Neuron (in vitro differentiated cells): ENCODE measurements at regions not wholly inside any gene's neighbourhood (a gene's known extent, or its start where the extent isn't known, plus 50 kb on each side); places are given as distances from the start of the nearest gene placed in this dataset.

ENCODE experiments used
- H2AFZ ChIP-seq: one replicate; pipeline ENCODE4 v1.6.1; 2013; ENCODE audit warnings: low read depth, mild to moderate bottlenecking, inconsistent platforms, low read length, moderate library complexity
- H3K27me3 ChIP-seq: one replicate; pipeline ENCODE4 v1.6.1; 2013; ENCODE audit warnings: low read length; ENCODE audit not compliant: insufficient read depth
- H3K36me3 ChIP-seq: one replicate; pipeline ENCODE4 v1.6.1; 2013; ENCODE audit warnings: low read length; ENCODE audit not compliant: insufficient read depth
- H3K4me1 ChIP-seq: one replicate; pipeline ENCODE4 v1.6.1; 2013; ENCODE audit warnings: low read length; ENCODE audit not compliant: insufficient read depth
- H3K4me3 ChIP-seq: 2 replicates; pipeline ENCODE4 v1.5.1; 2013; ENCODE audit warnings: mild to moderate bottlenecking, low read length, moderate library complexity
- H3K9me3 ChIP-seq: one replicate; pipeline ENCODE4 v1.6.1; 2013; ENCODE audit warnings: low read length

DNA sequence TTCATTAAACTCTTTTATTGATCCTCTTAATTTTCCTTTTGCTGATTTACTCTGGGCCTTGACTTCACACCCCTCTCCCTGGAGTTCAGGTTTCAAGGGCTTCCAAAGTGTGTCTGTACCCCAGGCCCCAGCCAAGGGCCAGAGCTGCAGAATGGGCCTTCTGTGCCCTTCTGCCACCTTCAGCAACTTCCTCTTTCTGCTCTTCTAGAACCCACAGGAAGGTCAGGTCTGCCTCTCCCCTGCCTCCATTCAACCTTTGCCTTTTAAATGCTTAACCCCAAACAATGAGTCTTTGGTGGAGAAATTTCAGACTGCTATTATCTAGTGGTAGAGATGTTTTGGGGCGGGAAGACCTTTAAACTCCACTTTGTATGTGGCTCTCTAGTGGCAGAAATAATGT lies 63.1 kb downstream of the TSN start:
- no peaks in the 10 kb centered on the region for H3K27me3 ChIP-seq
- H2AFZ ChIP-seq: no peak overlapping the region
- H3K36me3 ChIP-seq: no peaks in the 10 kb centered on the region
- no peaks in the 10 kb centered on the region for H3K4me1 ChIP-seq
- no peaks in the 10 kb centered on the region for H3K9me3 ChIP-seq
- H3K4me3 ChIP-seq: no peak overlapping the region

DNA sequence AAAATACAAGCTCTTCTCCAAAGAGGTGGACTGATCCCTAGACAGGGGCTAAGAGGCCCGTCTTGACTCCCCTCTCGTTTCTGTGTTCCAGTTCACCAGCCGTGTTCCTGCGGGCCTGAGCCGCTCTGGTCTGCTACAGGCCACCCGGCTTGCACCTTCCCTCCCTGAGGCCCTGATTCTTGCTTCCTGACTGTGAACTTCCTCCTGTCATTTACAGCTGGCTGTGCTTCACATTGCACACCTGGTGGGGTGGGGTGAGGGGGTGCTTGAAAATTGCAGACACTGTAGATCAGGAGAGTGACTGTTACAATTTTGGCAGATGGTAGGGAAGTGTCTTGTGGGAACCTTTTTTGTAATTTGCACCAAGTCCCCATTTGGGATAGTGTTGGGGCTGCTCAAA lies 64.4 kb downstream of the TSN start:
- Histone ChIP-seq H3K4me1 (no peaks in the 10 kb centered on the region), H3K9me3 (no peaks in the 10 kb centered on the region), H3K36me3 (no peaks in the 10 kb centered on the region), H3K4me3 (no peak overlapping the region), H2AFZ (no peak overlapping the region), H3K27me3 (no peaks in the 10 kb centered on the region)

DNA sequence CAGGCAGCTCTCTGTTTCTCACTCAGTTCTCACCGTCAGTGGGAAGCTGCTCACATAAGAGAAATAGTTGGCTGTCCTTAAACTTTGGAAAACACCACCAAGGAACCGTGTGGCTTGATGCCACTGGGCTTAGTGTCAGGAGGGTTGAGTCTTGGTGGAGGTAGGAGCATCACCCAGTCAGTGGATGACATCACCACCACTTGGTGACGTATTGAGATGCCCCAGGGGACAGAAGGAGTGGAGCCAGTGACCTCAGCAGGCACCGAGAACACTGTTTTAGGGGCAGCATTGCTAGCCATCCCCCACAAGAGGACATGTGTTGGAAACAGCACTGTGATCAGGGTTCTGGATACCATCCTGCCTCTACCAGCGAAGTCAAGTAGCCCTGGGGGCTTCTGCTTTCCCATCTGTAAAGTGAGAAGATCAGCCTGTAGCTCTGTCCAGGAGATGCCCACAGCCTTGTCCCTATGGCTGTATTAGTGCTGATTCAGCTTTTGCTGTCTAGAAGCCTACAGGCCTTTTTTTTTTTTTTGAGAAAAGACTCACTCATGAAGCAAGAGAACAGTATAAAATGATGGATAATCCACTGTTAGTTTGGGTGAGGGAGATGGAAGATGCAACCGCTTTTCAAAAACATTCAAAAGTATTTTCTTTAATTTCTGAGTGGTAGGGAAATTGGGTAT lies 66.2 kb downstream of the TSN start:
- H3K36me3 ChIP-seq: no peaks in the 10 kb centered on the region
- H3K4me1 ChIP-seq: no peaks in the 10 kb centered on the region
- no peaks in the 10 kb centered on the region for H3K9me3 ChIP-seq
- no peak overlapping the region for H2AFZ ChIP-seq
- no peak overlapping the region for H3K4me3 ChIP-seq
- H3K27me3 ChIP-seq: no peaks in the 10 kb centered on the region

DNA sequence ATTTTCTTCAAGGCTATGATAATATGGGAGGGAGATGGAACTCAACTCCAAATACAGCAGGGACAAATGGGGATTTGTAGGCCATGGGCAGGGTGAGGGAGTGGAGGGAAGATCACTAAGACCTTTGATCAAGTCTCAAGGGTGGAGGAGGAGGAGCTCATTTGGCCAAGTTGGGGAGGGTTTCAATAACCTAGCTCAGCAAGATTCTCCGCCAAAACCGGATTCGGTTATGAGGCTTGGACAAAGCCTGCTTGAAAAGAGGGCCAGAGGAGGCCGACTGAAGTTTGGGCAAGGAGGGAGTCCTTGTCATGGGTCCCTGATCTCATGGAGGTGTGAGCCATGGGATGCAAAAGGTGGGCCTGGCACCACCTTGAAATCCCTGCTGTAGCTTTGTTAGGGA lies 68.8 kb downstream of the TSN start:
- H3K9me3 ChIP-seq: no peaks in the 10 kb centered on the region

DNA sequence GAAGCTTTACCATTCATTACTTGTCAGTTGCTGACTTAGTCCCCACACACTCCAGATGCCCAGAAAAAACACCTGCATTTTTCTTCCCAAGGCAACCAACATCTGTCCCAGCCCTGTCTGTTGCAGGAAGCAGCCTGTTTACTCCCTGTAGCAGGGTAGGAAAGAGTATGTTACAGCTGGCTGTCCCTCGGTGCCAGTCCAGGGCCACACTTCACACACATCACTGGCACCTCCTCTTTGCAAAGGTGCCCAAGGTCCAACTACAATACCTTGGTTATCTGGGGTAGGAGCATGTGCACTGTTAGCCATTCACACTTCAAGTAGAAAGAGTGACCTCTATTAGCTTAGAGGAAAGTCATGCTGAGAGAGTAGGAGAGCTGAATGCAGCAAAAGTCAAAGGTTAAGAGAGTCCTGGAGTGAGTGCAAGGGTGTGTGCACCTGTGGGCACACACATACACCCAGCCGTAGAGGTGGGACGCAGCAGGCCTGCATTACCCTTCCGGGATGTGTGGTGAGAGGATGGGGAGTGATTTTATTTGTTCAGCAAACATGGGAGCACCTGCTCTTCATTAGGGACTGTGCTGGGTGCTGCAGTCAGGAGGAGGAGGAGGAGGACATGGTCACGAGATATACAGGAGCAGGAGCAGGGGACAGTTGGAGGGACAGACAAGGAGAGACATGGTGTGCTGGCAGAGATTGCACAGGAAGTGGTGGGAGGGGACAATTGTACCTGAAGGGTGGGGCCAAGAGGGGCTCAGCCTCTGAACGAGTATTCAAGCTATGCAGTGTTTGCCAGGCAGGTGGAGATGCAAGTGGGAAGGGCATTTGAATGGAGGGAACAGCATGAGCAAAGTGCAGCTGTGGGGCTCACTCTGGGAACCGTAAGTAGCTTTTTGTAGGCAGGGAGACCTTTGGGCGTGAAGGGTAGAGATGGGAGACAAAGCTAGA lies 69.8 kb downstream of the TSN start:
- H3K4me1 ChIP-seq: no peaks in the 10 kb centered on the region
- no peaks in the 10 kb centered on the region for H3K36me3 ChIP-seq
- H3K27me3 ChIP-seq: no peaks in the 10 kb centered on the region
- no peak overlapping the region for H3K4me3 ChIP-seq
- H3K9me3 ChIP-seq: no peaks in the 10 kb centered on the region
- H2AFZ ChIP-seq: no peak overlapping the region

More for the DNA sequence above, 68.8 kb downstream of the TSN start:
- Histone ChIP-seq H3K36me3 (no peaks in the 10 kb centered on the region), H2AFZ (no peak overlapping the region), H3K4me3 (no peak overlapping the region), H3K4me1 (no peaks in the 10 kb centered on the region), H3K27me3 (no peaks in the 10 kb centered on the region)

DNA sequence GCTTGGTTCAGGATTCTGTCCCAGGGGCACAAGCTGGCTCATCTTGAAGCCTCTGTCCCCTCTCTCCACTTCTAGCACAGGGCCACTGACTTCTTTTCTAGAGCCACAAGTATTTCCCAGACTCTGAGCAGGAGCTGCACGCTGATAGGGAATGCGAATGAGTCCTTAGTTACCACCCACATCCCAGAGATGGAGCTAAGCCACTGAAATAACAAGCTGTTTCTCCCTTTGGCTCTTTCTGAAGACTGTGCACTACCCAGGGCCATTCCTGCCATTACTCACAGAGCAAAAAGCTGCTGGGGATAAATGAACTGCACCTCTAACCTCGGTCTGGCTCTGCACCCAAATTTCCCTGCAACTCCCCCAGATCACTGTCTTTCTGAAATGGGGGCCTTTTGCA lies 70.6 kb downstream of the TSN start:
- no peak overlapping the region for H3K4me3 ChIP-seq
- H2AFZ ChIP-seq: no peak overlapping the region
- H3K36me3 ChIP-seq: no peaks in the 10 kb centered on the region
- no peaks in the 10 kb centered on the region for H3K4me1 ChIP-seq
- no peaks in the 10 kb centered on the region for H3K27me3 ChIP-seq
- no peaks in the 10 kb centered on the region for H3K9me3 ChIP-seq

DNA sequence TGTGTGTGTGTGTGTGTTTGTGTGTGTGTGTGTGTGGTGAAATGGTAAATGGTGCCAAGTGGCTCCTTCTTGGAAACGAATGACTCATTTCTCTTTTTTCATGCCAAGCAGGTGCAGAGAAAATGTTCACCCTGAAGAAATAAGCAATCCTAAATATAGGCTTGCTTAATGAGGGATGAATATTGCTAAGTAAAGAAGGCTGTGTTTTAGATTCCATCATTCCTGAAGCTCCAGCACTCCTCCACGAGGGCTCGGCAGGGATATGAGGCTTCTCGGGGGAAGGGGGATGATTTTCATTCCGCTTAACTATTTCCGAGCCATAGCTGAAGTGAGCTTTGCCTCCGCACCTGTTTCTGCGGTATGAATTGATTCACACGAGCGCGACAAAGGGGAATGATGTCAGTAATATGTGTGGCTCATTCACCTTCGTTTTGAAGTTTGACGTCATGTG lies 72.9 kb downstream of the TSN start:
- Histone ChIP-seq H3K9me3 (no peaks in the 10 kb centered on the region), H2AFZ (no peak overlapping the region), H3K27me3 (no peaks in the 10 kb centered on the region), H3K36me3 (no peaks in the 10 kb centered on the region), H3K4me3 (no peak overlapping the region), H3K4me1 (no peaks in the 10 kb centered on the region)

DNA sequence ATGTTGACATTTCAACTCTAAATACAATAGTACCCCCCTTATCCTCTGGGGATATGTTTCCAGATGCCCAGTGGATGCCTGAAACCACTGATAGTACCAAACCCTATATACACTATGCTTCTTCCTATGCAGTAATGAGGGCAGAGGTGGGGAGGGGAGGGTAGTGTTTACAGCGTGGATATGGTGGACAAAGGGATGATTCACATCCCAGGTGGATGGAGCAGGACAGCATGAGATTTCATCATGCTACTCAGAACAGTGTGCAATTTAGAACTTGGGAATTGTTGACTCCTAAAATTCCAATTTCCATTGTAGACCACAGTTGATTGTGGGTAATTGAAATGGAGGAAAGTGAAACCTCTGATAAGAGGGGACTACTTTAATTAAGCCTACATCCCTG lies 75.4 kb downstream of the TSN start:
- Histone ChIP-seq H3K9me3 (no peaks in the 10 kb centered on the region), H2AFZ (no peak overlapping the region), H3K4me1 (no peaks in the 10 kb centered on the region), H3K4me3 (no peak overlapping the region), H3K36me3 (no peaks in the 10 kb centered on the region), H3K27me3 (no peaks in the 10 kb centered on the region)

DNA sequence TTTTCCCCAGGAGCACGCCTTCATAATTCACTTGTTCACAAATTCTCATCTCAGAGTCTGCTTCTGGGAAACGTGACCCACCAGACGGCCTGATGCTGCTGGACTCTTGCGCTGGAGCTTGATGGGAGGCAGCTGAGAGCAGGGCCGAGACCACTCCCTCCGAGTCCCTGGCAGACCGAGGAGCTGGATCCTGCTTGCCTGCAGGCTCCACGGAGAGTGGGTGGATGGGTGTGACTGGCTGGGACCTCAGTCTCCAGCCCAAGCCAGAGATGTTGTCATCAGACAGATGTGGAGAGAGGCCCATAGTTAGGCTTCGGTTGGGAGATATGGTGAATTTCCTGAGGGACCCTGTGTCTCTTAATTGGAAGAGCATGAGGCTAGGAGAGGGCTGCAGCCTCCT lies 76.4 kb downstream of the TSN start:
- Histone ChIP-seq H3K4me1 (no peaks in the 10 kb centered on the region), H3K4me3 (no peak overlapping the region), H2AFZ (no peak overlapping the region), H3K36me3 (no peaks in the 10 kb centered on the region), H3K9me3 (no peaks in the 10 kb centered on the region), H3K27me3 (no peaks in the 10 kb centered on the region)

DNA sequence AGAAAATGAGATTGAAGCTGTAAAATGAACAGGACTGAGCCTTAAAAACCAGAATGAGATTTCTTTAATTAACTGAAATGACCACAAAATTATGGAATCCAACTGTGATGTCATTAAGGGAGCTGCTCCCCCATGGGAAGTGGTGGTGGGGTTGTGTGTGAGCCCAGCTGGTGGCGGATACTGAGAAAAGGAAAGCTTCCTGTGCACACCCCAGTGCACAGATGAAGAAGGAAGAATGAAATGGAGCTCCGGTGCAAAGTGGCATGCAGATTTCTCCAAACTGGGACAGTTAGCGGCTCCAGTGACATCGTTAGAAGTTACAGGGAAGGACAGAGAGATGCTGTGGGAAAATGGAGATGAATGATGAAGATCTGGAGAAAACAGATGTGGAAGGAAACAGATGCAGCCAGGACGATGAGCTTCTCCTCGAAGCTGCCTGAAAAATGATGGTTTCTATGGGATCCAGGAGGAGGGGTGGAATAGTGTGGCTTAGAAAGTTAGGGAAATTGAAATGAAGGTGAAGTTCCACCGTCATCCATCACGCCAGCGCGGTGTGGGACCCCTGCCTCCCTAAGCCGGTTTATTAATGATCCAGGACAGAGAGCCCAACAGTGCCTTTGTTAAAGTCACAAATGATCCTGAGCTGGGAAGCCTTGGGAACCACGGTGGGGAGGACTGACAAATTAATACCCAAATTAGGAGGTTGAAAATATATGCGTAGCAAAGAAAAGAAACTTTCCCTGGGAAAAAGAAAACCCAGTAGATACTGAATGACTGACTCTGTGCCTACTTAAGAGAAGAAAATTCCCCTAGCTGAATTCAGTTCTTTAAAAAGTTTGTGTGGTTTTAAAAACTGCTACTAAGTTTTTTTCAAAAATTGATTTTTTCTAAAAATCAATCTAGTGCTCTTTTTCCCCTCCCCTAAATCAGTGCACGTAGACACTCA lies 77.2 kb downstream of the TSN start:
- Histone ChIP-seq H3K9me3 (no peaks in the 10 kb centered on the region), H3K4me1 (no peaks in the 10 kb centered on the region), H3K36me3 (no peaks in the 10 kb centered on the region), H2AFZ (no peak overlapping the region), H3K4me3 (no peak overlapping the region), H3K27me3 (no peaks in the 10 kb centered on the region)

DNA sequence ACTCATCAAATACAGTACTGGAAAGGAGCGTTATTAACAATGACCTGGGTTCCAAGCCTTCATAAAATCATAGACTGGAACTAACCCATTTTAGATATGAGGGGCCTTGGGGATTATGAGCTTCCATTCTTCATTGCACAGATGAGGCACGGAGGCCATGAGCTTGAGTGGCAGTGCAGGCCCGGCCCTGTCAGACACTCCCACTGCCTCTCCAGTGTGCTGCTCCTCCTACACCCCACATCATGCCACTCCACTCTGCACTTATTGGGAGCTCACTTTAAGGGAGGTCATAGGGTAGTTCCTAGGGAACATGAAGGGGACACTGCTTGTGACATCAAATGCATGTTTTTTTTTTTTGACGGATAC lies 77.9 kb downstream of the TSN start:
- H3K36me3 ChIP-seq: no peaks in the 10 kb centered on the region
- H3K27me3 ChIP-seq: no peaks in the 10 kb centered on the region
- H3K9me3 ChIP-seq: no peaks in the 10 kb centered on the region
- H3K4me3 ChIP-seq: no peak overlapping the region
- no peaks in the 10 kb centered on the region for H3K4me1 ChIP-seq
- no peak overlapping the region for H2AFZ ChIP-seq

DNA sequence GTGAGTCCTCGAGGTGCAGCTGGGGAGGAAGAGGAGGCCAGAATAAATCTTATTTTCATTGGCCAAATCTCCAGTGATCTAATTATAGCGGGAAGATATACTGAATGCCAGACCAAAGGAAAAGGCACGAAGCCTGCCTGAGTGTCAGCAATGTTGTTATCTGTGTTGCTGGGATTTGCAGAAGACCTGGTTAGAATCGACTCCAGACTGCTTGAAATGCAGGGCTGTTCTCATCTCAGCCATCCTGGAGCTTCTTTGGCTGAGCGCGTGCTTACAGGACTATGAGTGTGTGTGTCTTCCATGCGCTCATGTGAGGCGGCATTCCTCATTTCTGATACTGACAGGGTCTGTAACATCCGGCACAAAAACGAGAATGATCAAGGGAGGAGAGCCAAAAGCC lies 81.2 kb downstream of the TSN start:
- no peaks in the 10 kb centered on the region for H3K4me1 ChIP-seq
- no peaks in the 10 kb centered on the region for H3K36me3 ChIP-seq
- H3K4me3 ChIP-seq: no peak overlapping the region
- H3K27me3 ChIP-seq: no peaks in the 10 kb centered on the region
- no peak overlapping the region for H2AFZ ChIP-seq
- no peaks in the 10 kb centered on the region for H3K9me3 ChIP-seq

DNA sequence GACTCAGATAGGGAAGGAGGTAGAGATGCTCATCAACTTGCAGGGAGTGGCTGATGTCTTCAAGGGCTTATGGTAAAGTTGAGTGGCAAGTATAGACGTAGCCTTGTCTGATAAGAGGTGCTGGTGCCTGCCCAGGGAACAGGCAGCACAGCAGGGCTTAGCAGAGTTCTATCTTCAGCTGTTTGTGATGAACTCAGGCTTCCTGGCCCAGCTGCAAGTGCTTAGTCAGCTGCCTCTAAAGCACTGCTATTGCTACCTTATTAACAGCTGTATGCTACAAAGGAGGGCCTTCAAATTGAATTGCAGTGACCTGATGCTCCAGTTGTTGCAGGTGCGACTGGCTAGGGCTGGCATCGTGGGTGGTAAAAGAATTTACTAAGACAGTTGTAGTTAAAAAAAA lies 82.1 kb downstream of the TSN start:
- no peak overlapping the region for H3K4me3 ChIP-seq
- no peaks in the 10 kb centered on the region for H3K9me3 ChIP-seq
- no peaks in the 10 kb centered on the region for H3K27me3 ChIP-seq
- no peaks in the 10 kb centered on the region for H3K36me3 ChIP-seq
- no peak overlapping the region for H2AFZ ChIP-seq
- H3K4me1 ChIP-seq: no peaks in the 10 kb centered on the region
